ENCODE measurements at regions not wholly inside any gene's neighbourhood (a gene's known extent, or its start where the extent isn't known, plus 50 kb on each side); places are given as distances from the start of the nearest gene placed in this dataset.

- TF ChIP-seq PATZ1 (CRISPR knock-in tag; IDR thresholded peaks at IDR 0.05; ENCODE audit: borderline replicate concordance): no peak
- TF ChIP-seq POU6F1 (CRISPR knock-in tag; IDR thresholded peaks at IDR 0.05; ENCODE audit: borderline replicate concordance, low read depth): no peak
- no peak for TF ChIP-seq CSRNP3 (CRISPR knock-in tag; IDR thresholded peaks at IDR 0.05)
- TF ChIP-seq TOX (CRISPR knock-in tag; IDR thresholded peaks at IDR 0.05; ENCODE audit: borderline replicate concordance): no peak
- TF ChIP-seq RARB (CRISPR knock-in tag; IDR thresholded peaks at IDR 0.05): no peak
- TF ChIP-seq TCF4 (CRISPR knock-in tag; IDR thresholded peaks at IDR 0.05; ENCODE audit: borderline replicate concordance): no peak
- no peak for TF ChIP-seq CREB5 (CRISPR knock-in tag; IDR thresholded peaks at IDR 0.05; ENCODE audit: low read depth)
These were observed 99.3 kb downstream of the PPP1R3A start for GRCh38 chr7:113819474-113819873.
